Left lung (tissue), 4 donors: ENCODE measurements at regions not wholly inside any gene's neighbourhood (a gene's known extent, or its start where the extent isn't known, plus 50 kb on each side); places are given as distances from the start of the nearest gene placed in this dataset.

Experiments used
- ATAC-seq: fragments of 200-7000 bp; cut with Tn5 transposase; one replicate; pipeline ENCODE4 v1.9.1; 2020; ENCODE audit warnings: moderate library complexity
- DNase-seq, 4 donors: peaks; one replicate each; pipeline ENCODE4 v3.0.0-alpha.2; 2013 to 2020
- H3K27ac ChIP-seq, 2 donors: fragments of 200-600 bp; sonication (generic) in 1 of 2; one replicate each; pipeline versions ENCODE4 v1.5.0 to v1.8.0; 2020 to 2021
- H3K27me3 ChIP-seq, 2 donors: fragments of 200-600 bp; sonication (generic) in 1 of 2; one replicate each; pipeline versions ENCODE4 v1.5.0 to v1.8.0; 2020 to 2021
- H3K36me3 ChIP-seq, 2 donors: fragments of 200-600 bp; sonication (generic) in 1 of 2; one replicate each; pipeline versions ENCODE4 v1.5.0 to v1.8.0; 2020 to 2021
- H3K4me1 ChIP-seq, 2 donors: fragments of 200-600 bp; one replicate each; pipeline ENCODE4 v1.8.0; 2021
- H3K4me3 ChIP-seq, 2 donors: fragments of 200-600 bp; sonication (generic) in 1 of 2; one replicate each; pipeline versions ENCODE4 v1.5.0 to v1.8.0; 2020 to 2021; ENCODE audit warnings: mild to moderate bottlenecking in 1 of 2
- H3K9me3 ChIP-seq, 2 donors: fragments of 200-600 bp; sonication (generic) in 1 of 2; one replicate each; pipeline versions ENCODE4 v1.5.0 to v1.8.0; 2020 to 2021
- CTCF ChIP-seq, 2 donors: fragments of 200-600 bp; sonication (generic) in 1 of 2; IDR thresholded peaks; one replicate each; pipeline versions ENCODE4 v1.5.0 to v1.8.0; 2021; ENCODE audit warnings: antibody characterized with exemption in 2 of 2
- intact Hi-C, 2 donors: fragments of 100-400 bp; cut with DNase I; formaldehyde crosslinking; loops; one replicate each; pipeline versions ENCODE4 v1.11.2 to v1.14.2; 2022
- donor health status: DM: no; HTN: yes; CAD: no.
- donor health status: DM: no; HTN: no; CAD: no.

GRCh38 chr11:70933981-70934583, 318.3 kb downstream of the SHANK2 start:
- no peaks in the 10 kb centered on the region for H3K36me3 ChIP-seq
- peaks cover 0 to 3% of the 10 kb centered on the region in 2 donors for H3K27me3 ChIP-seq
- no peaks in the 10 kb centered on the region for H3K4me1 ChIP-seq
- ATAC-seq (no peak), DNase-seq (no peak)
- H3K27ac ChIP-seq = no peak overlapping the region
- intact Hi-C loops = no loop called here
- H3K4me3 ChIP-seq = no peak overlapping the region
- H3K9me3 ChIP-seq = peaks cover 0 to 6% of the 10 kb centered on the region in 2 donors
- TF ChIP-seq CTCF (IDR thresholded peaks at IDR 0.05) = no peak

GRCh38 chr11:70935006-70935768, 317.2 kb downstream of the SHANK2 start:
- no peak for TF ChIP-seq CTCF (IDR thresholded peaks at IDR 0.05)
- no peaks in the 10 kb centered on the region for H3K36me3 ChIP-seq
- no peaks in the 10 kb centered on the region for H3K4me1 ChIP-seq
- intact Hi-C loops = no loop called here
- H3K9me3 ChIP-seq = peaks cover 0 to 12% of the 10 kb centered on the region in 2 donors
- no peak overlapping the region for H3K27ac ChIP-seq
- no peak for DNase-seq
- H3K27me3 ChIP-seq = peaks cover 0 to 3% of the 10 kb centered on the region in 2 donors
- no peak overlapping the region for H3K4me3 ChIP-seq
- no peak for ATAC-seq

DNA sequence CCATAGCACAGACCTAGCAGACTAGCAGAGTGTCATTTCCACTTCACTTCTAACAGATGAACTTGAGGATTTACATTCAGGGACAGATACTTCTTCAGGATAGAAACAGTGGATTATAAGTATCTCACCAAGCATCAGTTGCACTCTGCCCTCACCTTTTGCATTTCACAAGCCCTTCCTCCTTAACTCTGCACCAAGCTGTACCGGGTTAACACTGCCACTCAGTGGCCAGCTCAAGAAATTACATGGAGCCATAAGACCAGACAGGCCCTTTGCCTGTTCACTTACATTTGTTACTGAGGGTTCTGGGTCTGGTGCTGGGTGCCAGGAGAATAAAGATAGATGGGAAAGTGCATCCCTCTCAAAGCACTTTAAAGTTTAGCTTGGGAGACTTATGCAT, 309.8 kb downstream of the SHANK2 start:
- intact Hi-C loops = no loop called here
- ATAC-seq = no peak
- H3K27ac ChIP-seq = no peak overlapping the region
- no peak for DNase-seq
- H3K9me3 ChIP-seq = peaks cover 0 to 52% of the 10 kb centered on the region in 2 donors
- no peaks in the 10 kb centered on the region for H3K36me3 ChIP-seq
- H3K27me3 ChIP-seq = no peaks in the 10 kb centered on the region
- no peaks in the 10 kb centered on the region for H3K4me1 ChIP-seq
- no peak for TF ChIP-seq CTCF (IDR thresholded peaks at IDR 0.05)
- no peak overlapping the region for H3K4me3 ChIP-seq

GRCh38 chr11:70944141-70944540, 308.2 kb downstream of the SHANK2 start:
- TF ChIP-seq CTCF (IDR thresholded peaks at IDR 0.05) = no peak
- Histone ChIP-seq H3K36me3 (no peaks in the 10 kb centered on the region), H3K4me3 (no peak overlapping the region), H3K27me3 (no peaks in the 10 kb centered on the region), H3K4me1 (no peaks in the 10 kb centered on the region), H3K27ac (no peak overlapping the region), H3K9me3 (peaks cover 0 to 51% of the 10 kb centered on the region in 2 donors)
- DNase-seq = no peak
- ATAC-seq = no peak
- intact Hi-C loops = no loop called here

DNA sequence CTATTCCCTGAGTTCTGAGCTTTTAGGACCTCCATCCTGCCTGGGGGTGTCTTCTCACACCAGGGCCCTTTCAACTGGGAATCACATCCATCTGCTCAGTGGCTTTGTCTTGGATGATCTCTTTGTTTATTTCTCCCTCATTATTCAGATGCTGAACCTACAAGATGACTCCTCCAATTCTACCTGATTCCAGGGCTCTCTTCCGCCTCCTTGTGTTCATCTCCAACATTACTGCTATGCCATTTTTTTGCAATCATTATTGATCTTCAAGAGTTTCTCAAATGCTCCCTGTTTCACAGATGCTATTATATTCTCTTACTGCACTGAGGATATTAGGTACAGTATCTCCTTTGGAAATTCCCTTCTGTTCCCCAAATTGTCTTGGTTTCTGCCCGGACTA, 307.7 kb downstream of the SHANK2 start:
- Histone ChIP-seq H3K27me3 (no peaks in the 10 kb centered on the region), H3K4me1 (no peaks in the 10 kb centered on the region), H3K4me3 (no peak overlapping the region), H3K36me3 (no peaks in the 10 kb centered on the region), H3K9me3 (peaks cover 0 to 46% of the 10 kb centered on the region in 2 donors), H3K27ac (no peak overlapping the region)
- TF ChIP-seq CTCF (IDR thresholded peaks at IDR 0.05) = no peak
- ATAC-seq (no peak), DNase-seq (no peak)
- intact Hi-C loops = no loop called here
